Suprapubic skin (tissue), 3 donors: ENCODE measurements at regions not wholly inside any gene's neighbourhood (a gene's known extent, or its start where the extent isn't known, plus 50 kb on each side); places are given as distances from the start of the nearest gene placed in this dataset.

Experiments used
- CTCF ChIP-seq, 2 donors: fragments of 200-600 bp in 1 of 2; fragments of 450-650 bp in 1 of 2; sonication (generic) in 1 of 2; IDR thresholded peaks; one replicate each; pipeline ENCODE4 v1.5.1; 2016 to 2019; ENCODE audit warnings: antibody characterized with exemption in 2 of 2, mild to moderate bottlenecking in 1 of 2, moderate library complexity in 1 of 2
- EP300 ChIP-seq: sonication (generic); formaldehyde crosslinking; IDR thresholded peaks from one replicate; pipeline ENCODE4 v1.6.1; 2017; ENCODE audit warnings: antibody characterized with exemption
- POLR2A ChIP-seq, 2 donors: fragments of 450-650 bp; IDR thresholded peaks; one replicate each; pipeline ENCODE4 v1.6.1; 2017; ENCODE audit warnings: antibody characterized with exemption in 2 of 2, mild to moderate bottlenecking in 2 of 2, moderate library complexity in 2 of 2

GRCh38 chr2:118227698-118228508, 139.6 kb downstream of the INSIG2 start:
- TF ChIP-seq CTCF (IDR thresholded peaks at IDR 0.05) (no peak), EP300 (no peak), POLR2A (IDR thresholded peaks at IDR 0.05) (no peak)
